H9 (cell line): ENCODE measurements at regions not wholly inside any gene's neighbourhood (a gene's known extent, or its start where the extent isn't known, plus 50 kb on each side); places are given as distances from the start of the nearest gene placed in this dataset.

Experiments
- DNase-seq: peaks from one replicate; pipeline ENCODE4 v3.0.0-alpha.2; 2017
- H2AFZ ChIP-seq: one replicate; pipeline ENCODE4 v1.6.1; 2013; ENCODE audit warnings: mild to moderate bottlenecking, low read length, control low read depth, moderate library complexity
- H2AK5ac ChIP-seq: 2 replicates; pipeline ENCODE4 v1.6.1; 2013; ENCODE audit warnings: low read length, control low read depth, mixed read lengths; ENCODE audit not compliant: insufficient read length
- H2BK120ac ChIP-seq: one replicate; pipeline ENCODE4 v1.6.1; 2013; ENCODE audit warnings: low read depth, mild to moderate bottlenecking, low read length, control low read depth, inconsistent platforms; ENCODE audit not compliant: poor library complexity, severe bottlenecking
- H2BK12ac ChIP-seq: 2 replicates; pipeline ENCODE4 v1.6.1; 2013; ENCODE audit warnings: low read length, control low read depth, mixed read lengths, low read depth; ENCODE audit not compliant: insufficient read length
- H2BK15ac ChIP-seq: 2 replicates; pipeline ENCODE4 v1.6.1; 2013; ENCODE audit warnings: low read depth, low read length, control low read depth
- H2BK20ac ChIP-seq: one replicate; pipeline ENCODE4 v1.6.1; 2013; ENCODE audit warnings: low read depth, mild to moderate bottlenecking, low read length, control low read depth, inconsistent platforms; ENCODE audit not compliant: poor library complexity, severe bottlenecking
- H2BK5ac ChIP-seq: 2 replicates; pipeline ENCODE4 v1.6.1; 2013; ENCODE audit warnings: low read length, control low read depth, mixed read lengths; ENCODE audit not compliant: insufficient read length
- H3K14ac ChIP-seq: 2 replicates; pipeline ENCODE4 v1.6.1; 2013; ENCODE audit warnings: low read length, control low read depth; ENCODE audit not compliant: insufficient read depth
- H3K18ac ChIP-seq: 2 replicates; pipeline ENCODE4 v1.6.1; 2013; ENCODE audit warnings: low read depth, mild to moderate bottlenecking, mixed read lengths, low read length, control low read depth; ENCODE audit not compliant: insufficient read length
- H3K23ac ChIP-seq: 2 replicates; pipeline ENCODE4 v1.6.1; 2013; ENCODE audit warnings: low read length, control low read depth, mixed read lengths, low read depth; ENCODE audit not compliant: insufficient read length
- H3K23me2 ChIP-seq: 2 replicates; pipeline ENCODE4 v1.6.1; 2013; ENCODE audit warnings: low read depth, mild to moderate bottlenecking, mixed read lengths, low read length, control low read depth; ENCODE audit not compliant: insufficient read length, poor library complexity, severe bottlenecking
- H3K27ac ChIP-seq: 2 replicates; pipeline ENCODE4 v1.5.1; 2013; ENCODE audit warnings: low read length, control low read depth, mixed read lengths, low read depth; ENCODE audit not compliant: insufficient read length
- H3K27me3 ChIP-seq: 2 replicates; pipeline ENCODE4 v1.6.1; 2013; ENCODE audit warnings: low read length, control low read depth, inconsistent platforms; ENCODE audit not compliant: insufficient read depth
- H3K4ac ChIP-seq: 2 replicates; pipeline ENCODE4 v1.6.1; 2013; ENCODE audit warnings: low read depth, mild to moderate bottlenecking, control low read depth, inconsistent platforms, low read length, moderate library complexity
- H3K4me1 ChIP-seq: 2 replicates; pipeline ENCODE4 v1.6.1; 2013; ENCODE audit warnings: low read length, control low read depth, inconsistent platforms; ENCODE audit not compliant: insufficient read depth
- H3K4me2 ChIP-seq: 2 replicates; pipeline ENCODE4 v1.6.1; 2013; ENCODE audit warnings: low read length, control low read depth, mixed read lengths; ENCODE audit not compliant: insufficient read length, insufficient read depth
- H3K56ac ChIP-seq: 2 replicates; pipeline ENCODE4 v1.6.1; 2013; ENCODE audit warnings: low read depth, mild to moderate bottlenecking, mixed read lengths, low read length, control low read depth; ENCODE audit not compliant: insufficient read length
- H3K79me1 ChIP-seq: 2 replicates; pipeline ENCODE4 v1.6.1; 2013; ENCODE audit warnings: low read depth, mild to moderate bottlenecking, moderate library complexity, low read length, control low read depth, inconsistent platforms; ENCODE audit not compliant: insufficient read depth, poor library complexity, severe bottlenecking
- H3K79me2 ChIP-seq: 2 replicates; pipeline ENCODE4 v1.6.1; 2013; ENCODE audit warnings: low read length, control low read depth, inconsistent platforms; ENCODE audit not compliant: insufficient read depth
- H3K9ac ChIP-seq: 2 replicates; pipeline ENCODE4 v1.6.1; 2013; ENCODE audit warnings: low read length, control low read depth, mixed read lengths; ENCODE audit not compliant: insufficient read length; ENCODE audit errors: extremely low read depth
- H3K9me3 ChIP-seq: one replicate; pipeline ENCODE4 v1.6.1; 2013; ENCODE audit warnings: low read depth, low read length, inconsistent platforms; ENCODE audit not compliant: control insufficient read depth
- H3T11ph ChIP-seq: one replicate; pipeline ENCODE4 v1.6.1; 2013; ENCODE audit warnings: mild to moderate bottlenecking, low read length, control low read depth, inconsistent platforms
- H4K20me1 ChIP-seq: one replicate; pipeline ENCODE4 v1.6.1; 2013; ENCODE audit not compliant: control insufficient read depth, insufficient read length, insufficient read depth
- H4K5ac ChIP-seq: 2 replicates; pipeline ENCODE4 v1.6.1; 2013; ENCODE audit warnings: low read depth, mild to moderate bottlenecking, mixed read lengths, low read length, control low read depth; ENCODE audit not compliant: insufficient read length
- H4K8ac ChIP-seq: replicated peaks from 2 replicates; pipeline ENCODE4 v1.6.1; 2013; ENCODE audit warnings: low read length, control low read depth, mixed read lengths, low read depth; ENCODE audit not compliant: insufficient read length
- H4K91ac ChIP-seq: 2 replicates; pipeline ENCODE4 v1.6.1; 2013; ENCODE audit warnings: low read depth, mild to moderate bottlenecking, moderate library complexity, mixed read lengths, low read length, control low read depth; ENCODE audit not compliant: insufficient read length
- H3K27ac Mint-ChIP-seq, 3 experiments: 2 replicates in 2 of 3; 3 replicates in 1 of 3; pipeline ENCODE4 v1.8.0; 2020 to 2021; ENCODE audit warnings: mixed read lengths in 3 of 3, mild to moderate bottlenecking in 1 of 3, moderate library complexity in 1 of 3
- H3K27me3 Mint-ChIP-seq: 2 replicates; pipeline ENCODE4 v1.8.0; 2021; ENCODE audit warnings: low read depth, mild to moderate bottlenecking, moderate library complexity, mixed read lengths
- H3K36me3 Mint-ChIP-seq, 3 experiments: 2 replicates in 2 of 3; 3 replicates in 1 of 3; pipeline ENCODE4 v1.8.0; 2020 to 2021; ENCODE audit warnings: low read depth in 3 of 3, mixed read lengths in 3 of 3; ENCODE audit not compliant: insufficient read depth in 1 of 3
- H3K4me1 Mint-ChIP-seq, 2 experiments: 2 replicates each; pipeline ENCODE4 v1.8.0; 2020; ENCODE audit warnings: mixed read lengths in 2 of 2
- H3K4me3 Mint-ChIP-seq, 2 experiments: 2 replicates in 1 of 2; 3 replicates in 1 of 2; pipeline ENCODE4 v1.8.0; 2020 to 2021; ENCODE audit warnings: mild to moderate bottlenecking in 2 of 2, mixed read lengths in 2 of 2, moderate library complexity in 1 of 2
- H3K9me3 Mint-ChIP-seq, 2 experiments: 2 replicates in 1 of 2; 3 replicates in 1 of 2; pipeline ENCODE4 v1.8.0; 2020; ENCODE audit warnings: mild to moderate bottlenecking in 2 of 2, mixed read lengths in 2 of 2, moderate library complexity in 1 of 2
- CTCF ChIP-seq: fragments of 200-600 bp; sonication (generic); conservative IDR thresholded peaks from 3 replicates; pipeline ENCODE4 v1.8.0; 2021; ENCODE audit warnings: antibody characterized with exemption, mild to moderate bottlenecking
- WGBS: extraction: QIAGEN DNeasy Blood & Tissue Kit; methylation state at CpG from one replicate; pipeline ENCODE4 v1.1.7; 2013; ENCODE audit warnings: missing lambda C conversion rate, low lambda C conversion rate, mixed read lengths; ENCODE audit not compliant: insufficient read length; ENCODE audit errors: extremely low coverage; 5-methylcytosine and 5-hydroxymethylcytosine counted together

GRCh38 chr18:41418598-41418997 lies 536.4 kb upstream of the PIK3C3 start:
- Histone ChIP-seq H2BK20ac (no peak overlapping the region), H2BK12ac (no peak overlapping the region), H3K4me1 (no peaks in the 10 kb centered on the region; the same call in 1 of the 2 replicates), H2BK5ac (no peak overlapping the region), H3K23me2 (no peaks in the 10 kb centered on the region), H3K9me3 (no peaks in the 10 kb centered on the region), H3K27me3 (no peaks in the 10 kb centered on the region), H3K79me2 (no peaks in the 10 kb centered on the region), H2BK15ac (no peak overlapping the region), H3K4ac (no peak overlapping the region), H4K91ac (no peak overlapping the region), H4K5ac (no peak overlapping the region), H3K23ac (no peak overlapping the region), H3K79me1 (no peaks in the 10 kb centered on the region), H2AK5ac (no peak overlapping the region), H4K20me1 (no peaks in the 10 kb centered on the region), H3K27ac (no peak overlapping the region), H3K4me2 (no peak overlapping the region), H3K56ac (no peak overlapping the region), H2BK120ac (no peak overlapping the region), H2AFZ (no peak overlapping the region), H3K18ac (no peak overlapping the region), H4K8ac (no peak overlapping the region), H3K14ac (no peak overlapping the region), H3K9ac (no peak overlapping the region), H3T11ph (no peak overlapping the region)
- Mint-ChIP-seq H3K9me3 (no peaks in the 10 kb centered on the region), H3K27ac (no peak overlapping the region), H3K36me3 (no peaks in the 10 kb centered on the region), H3K27me3 (no peaks in the 10 kb centered on the region), H3K4me3 (no peak overlapping the region), H3K4me1 (peaks cover 0 to 4% of the 10 kb centered on the region in 2 experiments; a peak in 1 of 4 replicates)
- no peak for DNase-seq
- WGBS, result no CpG with 5 or more reads among the region's 3 CpGs
- TF ChIP-seq CTCF, result no peak
